ENCODE measurements at regions not wholly inside any gene's neighbourhood (a gene's known extent, or its start where the extent isn't known, plus 50 kb on each side); places are given as distances from the start of the nearest gene placed in this dataset.

DNA sequence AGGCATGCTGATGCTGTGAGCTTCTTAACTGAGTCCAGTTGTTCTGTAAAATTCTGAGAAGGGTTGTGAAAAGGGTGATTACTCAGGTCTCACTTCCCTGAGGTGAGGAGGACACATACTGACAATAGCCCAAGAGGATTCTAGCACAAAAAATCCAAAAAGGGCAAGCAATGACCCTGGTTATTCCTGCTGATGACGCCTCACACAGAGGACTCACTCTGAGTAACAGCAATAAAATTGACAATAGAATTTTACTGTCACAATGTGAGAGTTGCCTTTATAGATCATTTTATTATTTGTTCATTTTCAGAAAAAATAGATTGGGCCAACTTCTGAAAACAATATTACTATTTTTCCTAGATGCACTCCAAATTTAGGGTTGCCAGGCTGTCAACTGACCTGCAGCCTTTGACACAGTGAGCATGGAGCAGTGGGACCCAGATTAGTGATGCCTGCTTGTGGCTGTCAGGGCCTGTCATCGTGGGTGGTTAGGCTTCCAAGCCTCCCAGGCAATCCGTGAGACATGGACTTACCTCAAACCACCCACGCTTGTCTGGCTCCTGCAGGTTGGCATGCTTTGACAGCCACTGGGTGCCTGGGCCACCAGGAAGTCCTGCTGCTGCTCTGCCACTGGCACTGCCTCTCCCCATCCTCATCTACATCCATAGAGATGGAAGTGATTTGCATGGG, 396.0 kb upstream of the THBS1 start:
- Histone ChIP-seq H3K4me1 (peaks cover 48% of the 10 kb centered on the region), H3K9me3 (peaks cover 12% of the 10 kb centered on the region), H3K4me3 (no peak overlapping the region), H3K4me2 (no peak overlapping the region), H3K27ac (peak overlapping the region; percentile 66 to 80; a peak in 4 of 6 replicates)
- ChIA-PET CTCF (interaction anchor here (0.7 to 1.6 kb wide), 5 partner anchors 8 to 573 kb away, joined by 3 to 6 read pairs (median 3); partner anchors contain the start of gene THBS1), POLR2A (no interaction called here)
- DNase-seq (ENCODE audit: low read depth in 1 of 2, low spot score in 1 of 2) (no peak), ATAC-seq (no peak), FAIRE-seq (no peak)
- TF ChIP-seq RNF2 (IDR thresholded peaks at IDR 0.05; ENCODE audit: borderline replicate concordance, low read depth), result no peak
- TF ChIP-seq FOSL2 (IDR thresholded peaks at IDR 0.05), result no peak
- no peak for TF ChIP-seq FOSL2 (CRISPR knock-in tag; IDR thresholded peaks at IDR 0.05)
- TF ChIP-seq, protein P1, sequence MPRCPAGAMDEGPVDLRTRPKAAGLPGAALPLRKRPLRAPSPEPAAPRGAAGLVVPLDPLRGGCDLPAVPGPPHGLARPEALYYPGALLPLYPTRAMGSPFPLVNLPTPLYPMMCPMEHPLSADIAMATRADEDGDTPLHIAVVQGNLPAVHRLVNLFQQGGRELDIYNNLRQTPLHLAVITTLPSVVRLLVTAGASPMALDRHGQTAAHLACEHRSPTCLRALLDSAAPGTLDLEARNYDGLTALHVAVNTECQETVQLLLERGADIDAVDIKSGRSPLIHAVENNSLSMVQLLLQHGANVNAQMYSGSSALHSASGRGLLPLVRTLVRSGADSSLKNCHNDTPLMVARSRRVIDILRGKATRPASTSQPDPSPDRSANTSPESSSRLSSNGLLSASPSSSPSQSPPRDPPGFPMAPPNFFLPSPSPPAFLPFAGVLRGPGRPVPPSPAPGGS (IDR thresholded peaks at IDR 0.05), result no peak
- no peak for TF ChIP-seq ESRRA (IDR thresholded peaks at IDR 0.05; ENCODE audit: borderline replicate concordance, low read length)
- no peak for TF ChIP-seq POLR2AphosphoS2 (conservative IDR thresholded peaks at IDR 0.05; ENCODE audit: low read length)
- no peak for TF ChIP-seq MYC (IDR thresholded peaks at IDR 0.05; ENCODE audit: borderline replicate concordance, low read length)
- no peak for TF ChIP-seq HDAC2 (IDR thresholded peaks at IDR 0.05)
- TF ChIP-seq, protein P2, sequence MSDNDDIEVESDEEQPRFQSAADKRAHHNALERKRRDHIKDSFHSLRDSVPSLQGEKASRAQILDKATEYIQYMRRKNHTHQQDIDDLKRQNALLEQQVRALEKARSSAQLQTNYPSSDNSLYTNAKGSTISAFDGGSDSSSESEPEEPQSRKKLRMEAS (IDR thresholded peaks at IDR 0.05), result no peak
- TF ChIP-seq ZNF302 (CRISPR knock-in tag; IDR thresholded peaks at IDR 0.05), result no peak
- TF ChIP-seq RARB (CRISPR knock-in tag; IDR thresholded peaks at IDR 0.05), result no peak
- no peak for TF ChIP-seq NFE2L2 (conservative IDR thresholded peaks at IDR 0.05; ENCODE audit: low read length)
- no peak for TF ChIP-seq SREBF2 (IDR thresholded peaks at IDR 0.05)
- no peak for TF ChIP-seq NR3C1 (IDR thresholded peaks at IDR 0.05)
- 81% methylated on average over 4 of the region's 4 CpGs for WGBS (ENCODE audit: missing lambda C conversion rate)

DNA sequence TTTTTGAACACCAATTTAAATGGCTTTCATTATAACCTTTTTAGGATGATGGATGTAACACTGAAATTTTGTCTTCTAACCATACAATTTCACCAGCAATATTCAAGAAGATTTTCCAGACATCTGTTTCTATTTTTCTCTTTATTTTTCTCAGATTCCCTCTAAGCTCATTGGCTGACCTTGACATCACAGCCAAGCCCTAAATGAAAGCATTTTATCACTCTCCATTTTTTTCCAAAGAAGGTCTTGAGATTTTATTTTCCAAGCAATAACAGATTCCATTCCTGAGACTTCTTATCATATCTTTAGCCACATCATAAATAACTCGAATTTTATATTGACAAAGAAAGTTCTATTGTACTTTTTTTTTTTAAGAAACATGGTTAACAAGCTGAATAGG, 392.6 kb upstream of the THBS1 start:
- CTCF ChIA-PET, result interaction anchor here (1.6 to 5.9 kb wide), 3 partner anchors 16 to 569 kb away, joined by 4 to 21 read pairs (median 19); partner anchors contain the start of gene THBS1
- WGBS (ENCODE audit: missing lambda C conversion rate), result 26% methylated on average over 1 of the region's 1 CpG
- DNase-seq (ENCODE audit: low read depth in 1 of 2, low spot score in 1 of 2), result no peak
- H3K4me1 ChIP-seq, result peaks cover 38% of the 10 kb centered on the region
- peaks cover 12% of the 10 kb centered on the region for H3K9me3 ChIP-seq
- FAIRE-seq, result no peak
- no peak for ATAC-seq
- peak overlapping the region; percentile 78 to 82 for H3K27ac ChIP-seq
- H3K4me3 ChIP-seq, result no peak overlapping the region
- peak overlapping the region; percentile 62 for H3K4me2 ChIP-seq
- POLR2A ChIA-PET, result interaction anchor here (1.0 to 1.1 kb wide), 2 partner anchors 16 to 394 kb away, joined by 3 read pairs; no protein-coding TSS in a partner anchor
- TF ChIP-seq, protein P3, sequence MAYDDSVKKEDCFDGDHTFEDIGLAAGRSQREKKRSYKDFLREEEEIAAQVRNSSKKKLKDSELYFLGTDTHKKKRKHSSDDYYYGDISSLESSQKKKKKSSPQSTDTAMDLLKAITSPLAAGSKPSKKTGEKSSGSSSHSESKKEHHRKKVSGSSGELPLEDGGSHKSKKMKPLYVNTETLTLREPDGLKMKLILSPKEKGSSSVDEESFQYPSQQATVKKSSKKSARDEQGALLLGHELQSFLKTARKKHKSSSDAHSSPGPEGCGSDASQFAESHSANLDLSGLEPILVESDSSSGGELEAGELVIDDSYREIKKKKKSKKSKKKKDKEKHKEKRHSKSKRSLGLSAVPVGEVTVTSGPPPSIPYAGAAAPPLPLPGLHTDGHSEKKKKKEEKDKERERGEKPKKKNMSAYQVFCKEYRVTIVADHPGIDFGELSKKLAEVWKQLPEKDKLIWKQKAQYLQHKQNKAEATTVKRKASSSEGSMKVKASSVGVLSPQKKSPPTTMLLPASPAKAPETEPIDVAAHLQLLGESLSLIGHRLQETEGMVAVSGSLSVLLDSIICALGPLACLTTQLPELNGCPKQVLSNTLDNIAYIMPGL (CRISPR knock-in tag; IDR thresholded peaks at IDR 0.05; ENCODE audit: borderline replicate concordance), result no peak
- no peak for TF ChIP-seq HOXB13 (CRISPR knock-in tag; IDR thresholded peaks at IDR 0.05; ENCODE audit: low read depth)
- no peak for TF ChIP-seq CEBPB (IDR thresholded peaks at IDR 0.05)
- TF ChIP-seq, protein P4, sequence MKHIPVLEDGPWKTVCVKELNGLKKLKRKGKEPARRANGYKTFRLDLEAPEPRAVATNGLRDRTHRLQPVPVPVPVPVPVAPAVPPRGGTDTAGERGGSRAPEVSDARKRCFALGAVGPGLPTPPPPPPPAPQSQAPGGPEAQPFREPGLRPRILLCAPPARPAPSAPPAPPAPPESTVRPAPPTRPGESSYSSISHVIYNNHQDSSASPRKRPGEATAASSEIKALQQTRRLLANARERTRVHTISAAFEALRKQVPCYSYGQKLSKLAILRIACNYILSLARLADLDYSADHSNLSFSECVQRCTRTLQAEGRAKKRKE (CRISPR knock-in tag; IDR thresholded peaks at IDR 0.05; ENCODE audit: low read depth), result no peak
- TF ChIP-seq HOXB5 (CRISPR knock-in tag; IDR thresholded peaks at IDR 0.05), result no peak
- TF ChIP-seq, protein P5, sequence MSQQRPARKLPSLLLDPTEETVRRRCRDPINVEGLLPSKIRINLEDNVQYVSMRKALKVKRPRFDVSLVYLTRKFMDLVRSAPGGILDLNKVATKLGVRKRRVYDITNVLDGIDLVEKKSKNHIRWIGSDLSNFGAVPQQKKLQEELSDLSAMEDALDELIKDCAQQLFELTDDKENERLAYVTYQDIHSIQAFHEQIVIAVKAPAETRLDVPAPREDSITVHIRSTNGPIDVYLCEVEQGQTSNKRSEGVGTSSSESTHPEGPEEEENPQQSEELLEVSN (IDR thresholded peaks at IDR 0.05; ENCODE audit: borderline replicate concordance, low read depth), result no peak
- no peak for TF ChIP-seq MAFK (IDR thresholded peaks at IDR 0.05; ENCODE audit: partially characterized antibody)
- TF ChIP-seq EP300 (IDR thresholded peaks at IDR 0.05), result no peak
- TF ChIP-seq POLR2A (IDR thresholded peaks at IDR 0.05; ENCODE audit: low read length), result no peak
- TF ChIP-seq FOXS1 (CRISPR knock-in tag; IDR thresholded peaks at IDR 0.05), result no peak
- no peak for TF ChIP-seq FOSL2 (IDR thresholded peaks at IDR 0.05)
- no peak for TF ChIP-seq FOSL2 (CRISPR knock-in tag; IDR thresholded peaks at IDR 0.05)
- no peak for TF ChIP-seq CHD2 (IDR thresholded peaks at IDR 0.05; ENCODE audit: low read length, partially characterized antibody)
- no peak for TF ChIP-seq JUNB (IDR thresholded peaks at IDR 0.05)
- TF ChIP-seq PHF8 (IDR thresholded peaks at IDR 0.05; ENCODE audit: borderline replicate concordance, low read depth), result no peak
- TF ChIP-seq SMC3 (IDR thresholded peaks at IDR 0.05), result no peak
- no peak for TF ChIP-seq HDAC2 (IDR thresholded peaks at IDR 0.05)

Measured in A549 (cell line).